ENCODE measurements at regions not wholly inside any gene's neighbourhood (a gene's known extent, or its start where the extent isn't known, plus 50 kb on each side); places are given as distances from the start of the nearest gene placed in this dataset.

- Histone ChIP-seq H3K36me3 (no peaks in the 10 kb centered on the region), H3K4me1 (no peaks in the 10 kb centered on the region), H3K9me3 (no peaks in the 10 kb centered on the region), H3K4me3 (no peak overlapping the region), H3K27me3 (no peaks in the 10 kb centered on the region), H3K27ac (no peak overlapping the region)
- no peak for DNase-seq (ENCODE audit: low spot score)
- no peak for TF ChIP-seq CTCF (IDR thresholded peaks at IDR 0.05)
Measured at GRCh38 chr13:105918842-105919741, 616.4 kb downstream of the EFNB2 start.

- H3K36me3 ChIP-seq = no peaks in the 10 kb centered on the region
- DNase-seq (ENCODE audit: low spot score) = no peak
- H3K4me1 ChIP-seq = no peaks in the 10 kb centered on the region
- H3K27ac ChIP-seq = no peak overlapping the region
- no peaks in the 10 kb centered on the region for H3K9me3 ChIP-seq
- TF ChIP-seq CTCF (IDR thresholded peaks at IDR 0.05) = no peak
- H3K27me3 ChIP-seq = no peaks in the 10 kb centered on the region
- no peak overlapping the region for H3K4me3 ChIP-seq
Measured at GRCh38 chr13:105915146-105915850, 620.2 kb downstream of the EFNB2 start.

- no peak for DNase-seq (ENCODE audit: low spot score)
- Histone ChIP-seq H3K4me1 (no peaks in the 10 kb centered on the region), H3K9me3 (no peaks in the 10 kb centered on the region), H3K27me3 (no peaks in the 10 kb centered on the region), H3K27ac (no peak overlapping the region), H3K4me3 (no peak overlapping the region), H3K36me3 (no peaks in the 10 kb centered on the region)
- TF ChIP-seq CTCF (IDR thresholded peaks at IDR 0.05) = no peak
Measured at GRCh38 chr13:105914291-105915036, 621.0 kb downstream of the EFNB2 start.

- Histone ChIP-seq H3K27me3 (no peaks in the 10 kb centered on the region), H3K27ac (no peak overlapping the region), H3K36me3 (no peaks in the 10 kb centered on the region), H3K9me3 (no peaks in the 10 kb centered on the region), H3K4me3 (no peak overlapping the region), H3K4me1 (no peaks in the 10 kb centered on the region)
- no peak for DNase-seq (ENCODE audit: low spot score)
- no peak for TF ChIP-seq CTCF (IDR thresholded peaks at IDR 0.05)
Measured at GRCh38 chr13:105908586-105908985, 626.9 kb downstream of the EFNB2 start.

- Histone ChIP-seq H3K36me3 (no peaks in the 10 kb centered on the region), H3K4me1 (no peaks in the 10 kb centered on the region), H3K27ac (no peak overlapping the region), H3K27me3 (no peaks in the 10 kb centered on the region), H3K4me3 (no peak overlapping the region), H3K9me3 (no peaks in the 10 kb centered on the region)
- TF ChIP-seq CTCF (IDR thresholded peaks at IDR 0.05) = no peak
- no peak for DNase-seq (ENCODE audit: low spot score)
Measured at GRCh38 chr13:105907319-105908019, 628.0 kb downstream of the EFNB2 start.

Data from right atrium auricular region (tissue), 2 donors.